Activated T-helper 1 cell treated with anti-CD3 and anti-CD28 coated beads, Interleukin-12 subunit alpha, Interleukin-12 subunit beta, Interleukin-2, Interleukin-4 antibody, amounts not matched to agents 30 ng/mL and 10 ng/mL and 1 ng/mL, durations not matched to agents 14 hours and 24 hours and 36 hours (primary cell): ENCODE measurements at regions not wholly inside any gene's neighbourhood (a gene's known extent, or its start where the extent isn't known, plus 50 kb on each side); places are given as distances from the start of the nearest gene placed in this dataset.

Experiments
- DNase-seq: peaks from one replicate; pipeline ENCODE4 v3.0.0; 2021; ENCODE audit warnings: low spot score
- H3K27ac Mint-ChIP-seq: one replicate; pipeline ENCODE4 v1.8.0; 2021; ENCODE audit warnings: mild to moderate bottlenecking, mixed read lengths
- H3K27me3 Mint-ChIP-seq: one replicate; pipeline ENCODE4 v1.8.0; 2022; ENCODE audit warnings: mild to moderate bottlenecking, moderate library complexity, mixed read lengths; ENCODE audit not compliant: insufficient read depth
- H3K36me3 Mint-ChIP-seq: one replicate; pipeline ENCODE4 v1.8.0; 2021; ENCODE audit warnings: low read depth, mixed read lengths
- H3K4me1 Mint-ChIP-seq: one replicate; pipeline ENCODE4 v1.8.0; 2021; ENCODE audit warnings: low read depth, mixed read lengths
- H3K4me3 Mint-ChIP-seq: one replicate; pipeline ENCODE4 v1.8.0; 2021; ENCODE audit warnings: mild to moderate bottlenecking, moderate library complexity, mixed read lengths
- H3K9me3 Mint-ChIP-seq: one replicate; pipeline ENCODE4 v1.8.0; 2021; ENCODE audit warnings: mixed read lengths
- intact Hi-C: fragments of 100-400 bp; cut with micrococcal nuclease; formaldehyde crosslinking; loops from one replicate; pipeline ENCODE4 v1.15.1; 2024

- DNase-seq: no peak
- H3K4me3 Mint-ChIP-seq: no peak overlapping the region
- H3K27me3 Mint-ChIP-seq: peaks cover 1% of the 10 kb centered on the region
- no peaks in the 10 kb centered on the region for H3K4me1 Mint-ChIP-seq
- intact Hi-C loops: no loop called here
- no peaks in the 10 kb centered on the region for H3K9me3 Mint-ChIP-seq
- H3K36me3 Mint-ChIP-seq: no peaks in the 10 kb centered on the region
- H3K27ac Mint-ChIP-seq: no peak overlapping the region
Measured at GRCh38 chr16:50862818-50863643, 121.1 kb downstream of the CYLD start.

GRCh38 chr16:50861970-50862411 is 120.1 kb downstream of the CYLD start:
- Mint-ChIP-seq H3K4me3 (no peak overlapping the region), H3K27ac (no peak overlapping the region), H3K27me3 (peaks cover 1% of the 10 kb centered on the region), H3K36me3 (no peaks in the 10 kb centered on the region), H3K4me1 (no peaks in the 10 kb centered on the region), H3K9me3 (no peaks in the 10 kb centered on the region)
- intact Hi-C loops: no loop called here
- DNase-seq: no peak

- intact Hi-C loops: no loop called here
- no peak for DNase-seq
- no peaks in the 10 kb centered on the region for H3K4me1 Mint-ChIP-seq
- no peaks in the 10 kb centered on the region for H3K36me3 Mint-ChIP-seq
- peaks cover 1% of the 10 kb centered on the region for H3K27me3 Mint-ChIP-seq
- no peak overlapping the region for H3K27ac Mint-ChIP-seq
- no peaks in the 10 kb centered on the region for H3K9me3 Mint-ChIP-seq
- no peak overlapping the region for H3K4me3 Mint-ChIP-seq
Measured at GRCh38 chr16:50861451-50861850, 119.6 kb downstream of the CYLD start.

GRCh38 chr16:50859628-50860360 is 117.9 kb downstream of the CYLD start:
- intact Hi-C loops: no loop called here
- H3K9me3 Mint-ChIP-seq: no peaks in the 10 kb centered on the region

GRCh38 chr16:50858877-50859627 is 117.2 kb downstream of the CYLD start:
- intact Hi-C loops: no loop called here
- no peak overlapping the region for H3K4me3 Mint-ChIP-seq
- no peak for DNase-seq
- peaks cover 6% of the 10 kb centered on the region for H3K27me3 Mint-ChIP-seq
- no peaks in the 10 kb centered on the region for H3K9me3 Mint-ChIP-seq
- H3K4me1 Mint-ChIP-seq: no peaks in the 10 kb centered on the region
- no peak overlapping the region for H3K27ac Mint-ChIP-seq
- no peaks in the 10 kb centered on the region for H3K36me3 Mint-ChIP-seq

More at GRCh38 chr16:50859628-50860360, 117.9 kb downstream of the CYLD start:
- Mint-ChIP-seq H3K36me3 (no peaks in the 10 kb centered on the region), H3K27me3 (peaks cover 6% of the 10 kb centered on the region), H3K27ac (no peak overlapping the region), H3K4me1 (no peaks in the 10 kb centered on the region), H3K4me3 (no peak overlapping the region)
- DNase-seq: no peak

GRCh38 chr16:50858376-50858775 is 116.5 kb downstream of the CYLD start:
- H3K27me3 Mint-ChIP-seq: peaks cover 6% of the 10 kb centered on the region
- no peak overlapping the region for H3K27ac Mint-ChIP-seq
- H3K4me3 Mint-ChIP-seq: no peak overlapping the region
- no peaks in the 10 kb centered on the region for H3K36me3 Mint-ChIP-seq
- H3K4me1 Mint-ChIP-seq: no peaks in the 10 kb centered on the region
- intact Hi-C loops: no loop called here
- DNase-seq: no peak
- no peaks in the 10 kb centered on the region for H3K9me3 Mint-ChIP-seq

GRCh38 chr16:50857881-50858280 is 116.0 kb downstream of the CYLD start:
- intact Hi-C loops: no loop called here
- DNase-seq: no peak
- H3K36me3 Mint-ChIP-seq: no peaks in the 10 kb centered on the region
- no peaks in the 10 kb centered on the region for H3K4me1 Mint-ChIP-seq
- H3K9me3 Mint-ChIP-seq: no peaks in the 10 kb centered on the region
- H3K27ac Mint-ChIP-seq: no peak overlapping the region
- H3K27me3 Mint-ChIP-seq: peaks cover 6% of the 10 kb centered on the region
- H3K4me3 Mint-ChIP-seq: no peak overlapping the region

- H3K27me3 Mint-ChIP-seq: peaks cover 12% of the 10 kb centered on the region
- H3K4me1 Mint-ChIP-seq: no peaks in the 10 kb centered on the region
- H3K4me3 Mint-ChIP-seq: no peak overlapping the region
- intact Hi-C loops: no loop called here
- H3K9me3 Mint-ChIP-seq: no peaks in the 10 kb centered on the region
- no peak overlapping the region for H3K27ac Mint-ChIP-seq
- no peak for DNase-seq
- H3K36me3 Mint-ChIP-seq: no peaks in the 10 kb centered on the region
Measured at GRCh38 chr16:50856991-50857390, 115.1 kb downstream of the CYLD start.

- Mint-ChIP-seq H3K36me3 (no peaks in the 10 kb centered on the region), H3K27ac (no peak overlapping the region), H3K27me3 (peaks cover 30% of the 10 kb centered on the region), H3K4me1 (no peaks in the 10 kb centered on the region), H3K4me3 (no peak overlapping the region), H3K9me3 (no peaks in the 10 kb centered on the region)
- intact Hi-C loops: no loop called here
- no peak for DNase-seq
Measured at GRCh38 chr16:50853329-50853728, 111.4 kb downstream of the CYLD start.
